Endothelial cell of hepatic sinusoid (primary cell): ENCODE measurements at regions not wholly inside any gene's neighbourhood (a gene's known extent, or its start where the extent isn't known, plus 50 kb on each side); places are given as distances from the start of the nearest gene placed in this dataset.

Experiments
- in situ Hi-C: cut with HindIII; loops from 2 replicates; pipeline ENCODE4 v1.10.0; 2017; ENCODE audit warnings: low sequenced_read_pairs

GRCh38 chr13:59458908-59459579 lies 704.7 kb downstream of the DIAPH3 start:
- in situ Hi-C loops: no loop called here

- in situ Hi-C loops: no loop called here
Measured at GRCh38 chr13:59459972-59460371, 703.8 kb downstream of the DIAPH3 start.

- in situ Hi-C loops: no loop called here
Measured at GRCh38 chr13:59461411-59461810, 702.3 kb downstream of the DIAPH3 start.

GRCh38 chr13:59463023-59463422 lies 700.7 kb downstream of the DIAPH3 start:
- in situ Hi-C loops: no loop called here

GRCh38 chr13:59464926-59465325 lies 698.8 kb downstream of the DIAPH3 start:
- in situ Hi-C loops: no loop called here

- in situ Hi-C loops: no loop called here
Measured at GRCh38 chr13:59468396-59468795, 695.3 kb downstream of the DIAPH3 start.

- in situ Hi-C loops: no loop called here
Measured at GRCh38 chr13:59471106-59471505, 692.6 kb downstream of the DIAPH3 start.

GRCh38 chr13:59472134-59472533 lies 691.6 kb downstream of the DIAPH3 start:
- in situ Hi-C loops: no loop called here

- in situ Hi-C loops: loop anchor here (25.0 kb wide), 1 partner anchor 1837 kb away; the partner anchor contains the start of gene PCDH17
Measured at GRCh38 chr13:59474696-59475095, 689.0 kb downstream of the DIAPH3 start.

- in situ Hi-C loops: loop anchor here (25.0 kb wide), 1 partner anchor 1839 kb away; the partner anchor contains the start of gene PCDH17
Measured at GRCh38 chr13:59475911-59476310, 687.8 kb downstream of the DIAPH3 start.

GRCh38 chr13:59476366-59476765 lies 687.4 kb downstream of the DIAPH3 start:
- in situ Hi-C loops: loop anchor here (25.0 kb wide), 1 partner anchor 1839 kb away; the partner anchor contains the start of gene PCDH17

- in situ Hi-C loops: loop anchor here (25.0 kb wide), 1 partner anchor 1840 kb away; the partner anchor contains the start of gene PCDH17
Measured at GRCh38 chr13:59477011-59477410, 686.7 kb downstream of the DIAPH3 start.

- in situ Hi-C loops: loop anchor here (25.0 kb wide), 1 partner anchor 1842 kb away; the partner anchor contains the start of gene PCDH17
Measured at GRCh38 chr13:59478908-59479307, 684.8 kb downstream of the DIAPH3 start.

GRCh38 chr13:59479629-59480028 lies 684.1 kb downstream of the DIAPH3 start:
- in situ Hi-C loops: loop anchor here (5.0 to 25.0 kb wide), 2 partner anchors 88 to 1842 kb away; partner anchors contain the start of gene PCDH17

- in situ Hi-C loops: loop anchor here (5.0 to 25.0 kb wide), 2 partner anchors 87 to 1843 kb away; partner anchors contain the start of gene PCDH17
Measured at GRCh38 chr13:59480396-59481259, 683.1 kb downstream of the DIAPH3 start.

GRCh38 chr13:59483501-59484145 lies 680.1 kb downstream of the DIAPH3 start:
- in situ Hi-C loops: loop anchor here (5.0 to 25.0 kb wide), 2 partner anchors 84 to 1846 kb away; partner anchors contain the start of gene PCDH17

GRCh38 chr13:59487883-59488282 lies 675.8 kb downstream of the DIAPH3 start:
- in situ Hi-C loops: loop anchor here (25.0 kb wide), 1 partner anchor 1851 kb away; the partner anchor contains the start of gene PCDH17

- in situ Hi-C loops: loop anchor here (25.0 kb wide), 1 partner anchor 1851 kb away; the partner anchor contains the start of gene PCDH17
Measured at GRCh38 chr13:59488436-59488835, 675.3 kb downstream of the DIAPH3 start.

- in situ Hi-C loops: loop anchor here (25.0 kb wide), 1 partner anchor 1853 kb away; the partner anchor contains the start of gene PCDH17
Measured at GRCh38 chr13:59490651-59491050, 673.1 kb downstream of the DIAPH3 start.

GRCh38 chr13:59492030-59492636 lies 671.6 kb downstream of the DIAPH3 start:
- in situ Hi-C loops: loop anchor here (25.0 kb wide), 1 partner anchor 1855 kb away; the partner anchor contains the start of gene PCDH17
